HL-60 (cell line): ENCODE measurements at regions not wholly inside any gene's neighbourhood (a gene's known extent, or its start where the extent isn't known, plus 50 kb on each side); places are given as distances from the start of the nearest gene placed in this dataset.

Experiments used
- POLR2AphosphoS5 ChIP-seq: IDR thresholded peaks from 2 replicates; pipeline ENCODE4 v1.6.1; 2012; ENCODE audit warnings: low read depth
- SPI1 ChIP-seq: IDR thresholded peaks from 2 replicates; pipeline ENCODE4 v1.6.1; 2012; ENCODE audit warnings: low read depth, mild to moderate bottlenecking, borderline replicate concordance
- TF ChIP-seq, protein P1 (sequence below): IDR thresholded peaks from one replicate; pipeline ENCODE4 v1.5.1; 2011; ENCODE audit warnings: low read length, control low read depth, inconsistent platforms; ENCODE audit not compliant: insufficient read depth

DNA sequence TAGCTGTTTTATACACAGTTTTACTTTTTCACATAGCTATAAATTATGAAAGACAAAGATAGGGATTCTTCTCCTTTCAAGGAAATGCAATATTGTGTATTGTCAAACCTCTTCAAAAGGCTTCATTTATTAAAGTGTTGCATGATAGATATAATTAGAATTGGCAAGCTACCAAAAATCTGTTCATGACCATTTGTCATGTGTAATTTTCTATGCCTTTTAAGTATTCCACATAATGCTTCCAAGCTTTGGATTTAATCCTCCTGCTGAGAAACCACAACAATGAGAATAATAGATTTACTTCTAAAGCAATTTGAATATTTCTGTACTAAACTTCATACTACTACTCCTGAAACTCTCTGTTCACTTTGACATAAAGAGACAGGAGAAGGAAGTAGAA is 403.2 kb upstream of the CCDC179 start:
- TF ChIP-seq POLR2AphosphoS5 (no peak), SPI1 (no peak)
- TF ChIP-seq, protein P1, sequence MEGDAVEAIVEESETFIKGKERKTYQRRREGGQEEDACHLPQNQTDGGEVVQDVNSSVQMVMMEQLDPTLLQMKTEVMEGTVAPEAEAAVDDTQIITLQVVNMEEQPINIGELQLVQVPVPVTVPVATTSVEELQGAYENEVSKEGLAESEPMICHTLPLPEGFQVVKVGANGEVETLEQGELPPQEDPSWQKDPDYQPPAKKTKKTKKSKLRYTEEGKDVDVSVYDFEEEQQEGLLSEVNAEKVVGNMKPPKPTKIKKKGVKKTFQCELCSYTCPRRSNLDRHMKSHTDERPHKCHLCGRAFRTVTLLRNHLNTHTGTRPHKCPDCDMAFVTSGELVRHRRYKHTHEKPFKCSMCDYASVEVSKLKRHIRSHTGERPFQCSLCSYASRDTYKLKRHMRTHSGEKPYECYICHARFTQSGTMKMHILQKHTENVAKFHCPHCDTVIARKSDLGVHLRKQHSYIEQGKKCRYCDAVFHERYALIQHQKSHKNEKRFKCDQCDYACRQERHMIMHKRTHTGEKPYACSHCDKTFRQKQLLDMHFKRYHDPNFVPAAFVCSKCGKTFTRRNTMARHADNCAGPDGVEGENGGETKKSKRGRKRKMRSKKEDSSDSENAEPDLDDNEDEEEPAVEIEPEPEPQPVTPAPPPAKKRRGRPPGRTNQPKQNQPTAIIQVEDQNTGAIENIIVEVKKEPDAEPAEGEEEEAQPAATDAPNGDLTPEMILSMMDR, result no peak
